NCI-H1436 treated with DMSO at 0.1 percent for 48 hours (cell line): ENCODE measurements at regions not wholly inside any gene's neighbourhood (a gene's known extent, or its start where the extent isn't known, plus 50 kb on each side); places are given as distances from the start of the nearest gene placed in this dataset.

Experiments
- DNase-seq: peaks from one replicate; lab custom pipeline; 2025; lab: John Stamatoyannopoulos, UW

GRCh38 chr2:203789618-203790017, 78.0 kb upstream of the CTLA4 start:
- DNase-seq, result no peak

GRCh38 chr2:203790134-203790852, 77.3 kb upstream of the CTLA4 start:
- DNase-seq, result no peak

- DNase-seq, result no peak
Observed at GRCh38 chr2:203796248-203797010, 71.1 kb upstream of the CTLA4 start.

- DNase-seq, result no peak
Observed at GRCh38 chr2:203797276-203797675, 70.3 kb upstream of the CTLA4 start.

GRCh38 chr2:203797712-203798111, 69.9 kb upstream of the CTLA4 start:
- no peak for DNase-seq

DNA sequence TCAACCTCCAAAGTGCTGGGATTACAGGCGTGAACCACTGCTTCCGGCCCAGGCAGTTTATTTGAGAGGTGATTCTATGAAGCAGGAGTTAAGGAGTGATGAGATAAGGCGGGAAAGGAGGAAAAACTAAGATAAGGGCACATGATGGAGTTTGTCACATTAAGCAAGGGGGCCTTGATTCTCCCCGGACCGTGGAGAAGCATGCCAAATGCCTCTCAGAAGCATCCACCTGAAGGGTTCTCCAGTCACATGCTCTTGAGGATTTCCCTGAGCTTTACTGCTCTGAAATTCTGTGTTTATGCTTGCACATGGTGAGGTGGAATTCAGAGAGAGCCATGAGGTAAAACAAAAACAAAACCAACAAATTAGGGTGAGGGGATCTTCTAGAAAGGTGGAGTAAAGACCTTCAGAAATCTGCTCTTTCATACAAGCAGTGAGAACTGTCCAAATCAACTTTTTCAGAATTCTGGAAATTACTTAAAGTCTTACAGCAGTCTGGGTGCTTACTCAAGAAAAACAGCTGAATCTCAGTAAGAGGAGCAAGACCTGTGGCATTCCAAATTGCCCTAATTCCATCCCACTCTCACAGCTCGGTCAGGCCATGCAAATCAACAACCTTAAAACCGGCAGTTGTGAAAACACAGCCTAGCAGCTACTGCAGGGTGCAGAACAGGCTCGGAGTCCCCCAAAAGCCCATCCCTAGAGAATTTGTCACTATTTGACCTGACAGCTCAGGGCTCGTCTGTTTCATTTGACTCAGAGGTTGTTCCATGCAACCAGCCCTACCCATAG, 69.1 kb upstream of the CTLA4 start:
- DNase-seq, result no peak

DNA sequence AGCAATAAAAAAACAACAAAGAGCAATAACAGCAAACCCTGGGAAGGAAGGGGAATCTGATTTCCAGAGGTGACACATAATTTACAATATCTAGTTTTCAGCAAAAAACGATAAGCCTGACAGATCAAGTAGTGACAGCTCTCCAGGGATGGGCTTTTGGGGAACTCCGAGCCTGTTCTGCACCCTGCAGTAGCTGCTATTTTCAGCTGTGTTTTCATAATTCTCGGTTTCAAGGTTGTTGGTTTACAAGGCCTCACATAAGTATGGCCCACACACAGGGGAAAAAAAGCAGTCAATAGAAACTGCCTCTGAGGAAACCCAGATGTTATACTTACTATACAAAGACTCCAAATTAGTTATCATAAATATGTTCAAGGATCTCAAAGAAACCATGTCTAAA, 67.7 kb upstream of the CTLA4 start:
- no peak for DNase-seq

DNA sequence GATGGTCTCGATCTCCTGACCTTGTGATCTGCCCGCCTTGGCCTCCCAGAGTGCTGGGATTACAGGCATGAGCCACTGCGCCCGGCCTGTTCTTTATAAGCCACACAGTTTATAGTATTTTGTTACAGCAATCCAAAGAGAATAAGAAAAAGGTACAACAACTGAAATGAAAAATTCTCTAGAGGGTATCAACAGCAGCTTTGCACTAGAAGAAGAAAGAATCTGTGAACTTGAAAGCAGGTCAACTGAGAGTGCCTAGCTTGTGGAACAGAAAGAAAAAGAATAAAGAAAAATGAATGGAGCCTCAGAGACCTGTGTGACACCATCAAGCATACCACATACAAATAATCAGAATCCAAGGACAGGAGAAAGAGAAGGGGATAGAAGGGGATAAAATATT, 66.8 kb upstream of the CTLA4 start:
- no peak for DNase-seq

DNA sequence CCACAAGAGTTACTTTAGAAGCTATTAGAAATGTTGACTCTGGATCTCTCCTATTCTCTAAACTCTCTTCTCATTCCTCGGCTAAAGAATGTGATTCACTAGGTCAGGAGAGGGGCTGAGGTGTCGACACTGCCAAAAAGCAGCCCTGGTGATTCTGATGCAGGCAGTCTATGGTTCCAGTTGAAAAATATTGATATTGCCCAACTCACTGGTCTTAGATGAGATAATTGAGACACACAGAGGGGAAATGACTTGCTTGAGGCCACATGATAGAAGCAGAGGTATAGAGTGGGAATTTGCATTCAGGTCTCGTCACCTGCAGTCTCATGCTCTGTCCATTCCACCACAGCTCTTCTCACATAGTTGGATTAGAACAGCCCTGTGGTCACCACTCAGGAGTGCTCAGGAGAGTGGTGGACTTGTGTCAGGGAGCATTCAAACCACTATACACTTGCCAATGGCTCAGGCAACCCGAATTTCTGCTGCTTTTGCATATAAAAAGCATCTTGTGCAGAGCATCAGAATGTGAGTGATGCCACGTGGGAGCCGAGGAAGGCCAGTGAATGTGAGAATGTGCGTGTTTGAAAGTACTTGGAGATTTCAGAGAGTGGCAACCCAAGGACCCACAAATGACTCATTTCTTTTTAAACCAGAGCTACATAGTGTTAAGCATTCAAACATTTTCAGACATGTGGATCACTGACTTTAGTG, 65.1 kb upstream of the CTLA4 start:
- no peak for DNase-seq

- no peak for DNase-seq
Observed at GRCh38 chr2:203803053-203803429, 64.5 kb upstream of the CTLA4 start.

DNA sequence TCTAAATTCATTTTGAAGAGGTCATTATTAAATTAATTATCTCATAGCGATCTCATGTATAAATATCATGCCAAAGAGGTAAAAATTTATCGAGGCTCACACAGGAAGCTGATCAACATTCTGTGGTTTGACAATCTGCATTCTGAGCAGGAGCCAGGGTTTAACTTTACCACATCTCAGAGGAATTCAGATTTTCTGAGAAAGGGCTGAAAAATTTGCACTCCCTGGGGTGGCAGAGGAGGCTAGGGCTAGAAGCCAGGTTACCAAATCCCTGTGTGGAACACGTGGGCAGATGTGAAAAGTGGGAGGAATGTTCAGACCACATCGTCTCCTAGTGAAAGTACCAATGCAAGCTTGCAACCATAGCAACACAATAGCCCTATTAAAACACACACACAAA, 63.5 kb upstream of the CTLA4 start:
- DNase-seq, result no peak

- DNase-seq, result no peak
Observed at GRCh38 chr2:203804764-203805485, 62.6 kb upstream of the CTLA4 start.

- DNase-seq, result no peak
Observed at GRCh38 chr2:203805486-203805838, 62.1 kb upstream of the CTLA4 start.

- DNase-seq, result no peak
Observed at GRCh38 chr2:203806761-203807160, 60.8 kb upstream of the CTLA4 start.

DNA sequence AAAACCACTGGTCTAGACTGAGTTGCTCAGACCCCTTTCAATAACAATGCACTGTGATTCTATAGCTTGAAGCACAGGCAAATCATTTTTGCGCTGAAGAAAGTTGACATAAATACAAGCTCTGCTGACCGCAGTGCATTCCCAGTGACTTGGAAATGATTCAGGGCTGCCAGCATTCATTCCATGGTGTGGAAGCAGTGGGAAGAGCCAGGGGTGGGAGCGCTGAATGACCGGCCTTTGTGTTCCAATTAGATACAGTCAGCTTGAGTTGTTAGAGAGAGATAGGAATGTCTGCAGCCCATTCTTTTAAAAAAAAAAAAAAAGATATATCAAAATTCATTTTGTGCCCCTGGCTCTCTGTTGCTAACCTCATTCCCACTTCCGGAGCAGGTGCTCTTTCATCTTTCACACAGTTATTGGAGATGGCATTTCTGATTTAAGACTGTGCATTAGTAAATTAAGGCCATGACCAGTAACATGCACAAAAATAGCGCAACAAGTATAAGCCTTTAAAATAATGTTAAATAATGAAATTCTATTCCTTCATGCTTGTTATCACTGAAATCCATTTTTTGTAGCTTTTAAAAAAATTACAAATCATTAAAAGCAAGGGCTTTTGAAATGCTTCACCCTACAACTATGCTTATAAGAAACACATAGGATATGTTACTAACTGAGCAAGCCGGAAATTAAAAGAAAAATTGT, 59.4 kb upstream of the CTLA4 start:
- no peak for DNase-seq

DNA sequence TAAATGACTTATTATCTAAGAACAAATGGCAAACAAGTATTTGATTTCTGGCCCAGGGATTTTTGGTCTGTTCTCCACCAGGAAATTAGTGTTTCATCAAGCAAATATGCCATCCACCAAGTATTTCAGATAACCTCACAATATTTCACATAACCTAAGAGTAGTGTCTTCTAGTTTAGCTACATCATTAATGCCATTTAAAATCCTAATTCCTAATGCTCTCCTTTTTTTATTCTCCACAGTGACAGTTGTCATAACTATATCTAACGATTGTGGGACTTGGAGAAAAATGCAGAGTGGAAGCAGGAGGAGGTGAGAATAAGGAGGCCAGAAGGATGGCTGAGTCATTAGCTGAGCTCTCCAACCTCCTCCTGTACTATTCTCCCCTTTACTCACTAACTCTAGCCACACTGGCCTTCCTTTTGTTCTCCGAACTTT, 58.5 kb upstream of the CTLA4 start:
- DNase-seq, result no peak

DNA sequence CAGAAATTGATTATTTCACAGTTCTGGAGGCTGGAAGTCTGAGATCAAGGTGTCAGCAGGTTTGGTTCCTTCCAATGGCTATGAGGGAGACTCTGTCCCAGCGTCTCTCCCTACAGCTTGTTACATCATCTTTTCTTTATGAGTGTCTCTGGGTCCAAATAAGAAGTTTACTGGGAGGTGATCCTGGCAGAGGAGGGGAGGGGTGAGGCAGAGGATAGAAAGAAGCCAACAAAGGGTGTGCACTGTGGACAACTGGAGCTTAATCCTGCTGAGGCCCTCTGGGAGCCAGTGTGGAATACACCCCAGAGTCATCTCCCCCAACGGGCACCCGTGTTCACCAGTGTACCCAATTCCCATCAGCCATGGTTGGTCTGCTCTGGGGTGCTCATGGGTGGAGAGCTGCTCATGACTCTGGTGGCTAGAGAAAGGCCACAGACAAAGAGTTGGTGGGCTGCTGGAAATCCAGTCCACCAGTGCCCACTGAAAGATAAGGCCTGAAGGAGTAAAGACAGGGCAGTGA, 57.5 kb upstream of the CTLA4 start:
- DNase-seq, result no peak

- no peak for DNase-seq
Observed at GRCh38 chr2:203811491-203812221, 55.9 kb upstream of the CTLA4 start.

- no peak for DNase-seq
Observed at GRCh38 chr2:203812294-203813221, 55.0 kb upstream of the CTLA4 start.
